ENCODE measurements at regions not wholly inside any gene's neighbourhood (a gene's known extent, or its start where the extent isn't known, plus 50 kb on each side); places are given as distances from the start of the nearest gene placed in this dataset.

GRCh38 chr6:71395731-71396409 is 107.3 kb downstream of the OGFRL1 start:
- DNase-seq (ENCODE audit: low spot score): no peak
- no peak for ATAC-seq (ENCODE audit: low FRiP score)
- TF ChIP-seq CTCF (IDR thresholded peaks at IDR 0.05): no peak

DNA sequence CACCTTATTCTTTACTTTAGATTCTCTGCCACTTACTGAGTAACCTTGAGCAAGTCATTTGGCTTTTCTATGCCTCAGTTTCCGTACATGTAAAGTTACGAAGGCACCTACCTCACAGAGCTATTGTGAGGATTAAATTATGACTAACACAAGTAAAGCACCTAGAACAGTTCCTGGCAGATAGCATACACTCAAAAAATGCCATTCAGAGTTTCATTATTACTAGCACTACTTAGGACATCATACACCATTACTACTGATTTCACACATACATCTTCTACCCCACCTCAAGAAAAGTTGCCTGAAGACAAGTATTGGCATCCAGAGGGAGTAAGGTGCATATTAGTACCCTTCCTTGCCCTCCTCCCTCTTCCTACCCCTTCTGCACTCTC is 107.8 kb downstream of the OGFRL1 start:
- DNase-seq (ENCODE audit: low spot score) (no peak), ATAC-seq (ENCODE audit: low FRiP score) (no peak)
- no peak for TF ChIP-seq CTCF (IDR thresholded peaks at IDR 0.05)

DNA sequence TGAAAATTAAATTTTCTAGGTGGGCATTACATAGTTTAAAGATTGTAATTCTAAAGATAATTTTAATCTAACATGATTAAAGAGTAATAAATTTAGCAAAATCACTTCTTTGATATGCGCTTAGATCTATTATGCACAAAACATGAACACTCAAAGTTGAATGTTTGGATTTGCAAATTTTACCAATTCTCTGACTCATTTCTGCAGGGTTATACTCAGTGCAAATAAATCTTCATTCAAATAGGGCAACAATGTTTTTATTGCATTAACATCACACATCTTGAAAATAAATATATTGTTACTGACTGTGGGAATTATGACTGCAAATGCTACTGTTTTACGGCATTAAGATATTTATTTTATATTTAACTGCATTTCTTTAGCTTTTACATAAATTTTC is 110.7 kb downstream of the OGFRL1 start:
- TF ChIP-seq CTCF (IDR thresholded peaks at IDR 0.05): no peak
- ATAC-seq (ENCODE audit: low FRiP score): no peak
- no peak for DNase-seq (ENCODE audit: low spot score)

GRCh38 chr6:71400852-71401251 is 112.2 kb downstream of the OGFRL1 start:
- no peak for DNase-seq (ENCODE audit: low spot score)
- TF ChIP-seq CTCF (IDR thresholded peaks at IDR 0.05): no peak
- ATAC-seq (ENCODE audit: low FRiP score): peak; percentile 51

GRCh38 chr6:71402096-71402495 is 113.5 kb downstream of the OGFRL1 start:
- TF ChIP-seq CTCF (IDR thresholded peaks at IDR 0.05): no peak

DNA sequence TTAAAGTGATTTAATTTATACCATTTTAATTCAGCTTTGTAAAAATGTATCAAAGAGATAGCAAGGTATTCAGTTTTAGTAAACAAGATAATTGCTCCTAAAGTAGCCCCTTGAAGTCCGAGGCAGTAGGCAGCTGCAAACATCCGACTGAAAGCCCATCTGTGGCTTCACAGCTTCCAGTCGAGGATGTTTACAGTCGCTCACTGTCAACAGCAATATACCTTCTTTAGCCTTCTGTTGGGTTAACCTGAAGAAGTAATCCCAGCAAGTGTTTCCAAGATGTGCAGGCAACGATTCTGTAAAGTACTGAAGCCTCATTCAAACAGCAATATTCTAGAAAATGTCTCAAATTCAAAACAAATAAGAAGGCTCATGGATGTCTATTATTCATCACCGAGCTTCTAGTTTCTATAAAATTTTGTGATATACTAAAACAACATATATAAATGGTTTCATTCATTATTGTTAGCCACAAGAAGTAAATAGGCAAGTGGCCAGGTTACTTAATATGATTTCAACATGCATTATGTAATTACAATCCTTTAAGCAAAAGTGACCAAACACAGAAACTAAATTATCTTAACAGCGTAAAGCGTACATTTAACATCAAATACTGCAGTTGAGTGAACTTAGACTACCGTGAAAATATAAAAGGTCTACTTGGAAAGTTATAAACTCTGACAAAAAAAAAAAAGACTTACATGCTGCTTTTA is 115.0 kb downstream of the OGFRL1 start:
- no peak for TF ChIP-seq CTCF (IDR thresholded peaks at IDR 0.05)
- DNase-seq (ENCODE audit: low spot score): no peak
- ATAC-seq (ENCODE audit: low FRiP score): no peak

More at GRCh38 chr6:71402096-71402495, 113.5 kb downstream of the OGFRL1 start:
- ATAC-seq (ENCODE audit: low FRiP score) (no peak), DNase-seq (ENCODE audit: low spot score) (no peak)
